ENCODE measurements at regions not wholly inside any gene's neighbourhood (a gene's known extent, or its start where the extent isn't known, plus 50 kb on each side); places are given as distances from the start of the nearest gene placed in this dataset.

DNA sequence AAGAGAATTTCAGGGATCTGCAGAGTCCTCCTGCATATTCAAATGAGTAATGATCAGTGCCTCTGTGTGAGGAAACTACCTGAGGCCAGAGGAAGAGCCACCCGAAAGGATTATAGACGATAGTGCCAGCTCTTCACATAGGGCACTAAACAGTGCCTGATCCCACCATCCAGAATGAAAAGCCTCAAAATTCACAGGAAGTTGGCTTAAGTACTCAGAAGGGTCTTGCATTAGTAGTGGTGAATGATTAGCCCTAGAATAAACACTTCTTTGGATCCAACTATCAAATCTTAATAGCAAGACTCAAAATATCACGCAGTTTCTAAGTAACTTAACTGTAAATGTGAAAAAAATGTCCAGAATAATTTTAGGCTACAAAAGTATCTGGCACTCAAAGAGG, 324.4 kb downstream of the ZNF674 start:
- Histone ChIP-seq H3K27ac (ENCODE audit: low read depth, low read length) (no peak overlapping the region), H3K27me3 (ENCODE audit: insufficient read depth, low read length) (peaks cover 17% of the 10 kb centered on the region), H3K4me3 (ENCODE audit: insufficient read depth, low read length) (no peak overlapping the region), H3K9me3 (ENCODE audit: low read depth, low read length) (no peaks in the 10 kb centered on the region), H3K79me2 (ENCODE audit: insufficient read depth, low read length) (no peaks in the 10 kb centered on the region), H4K20me1 (ENCODE audit: insufficient read depth, low read length) (no peaks in the 10 kb centered on the region), H2AFZ (ENCODE audit: low read length) (no peak overlapping the region), H3K36me3 (ENCODE audit: insufficient read depth, low read length) (no peaks in the 10 kb centered on the region), H3K4me2 (ENCODE audit: insufficient read depth, low read length) (no peak overlapping the region), H3K4me1 (ENCODE audit: insufficient read depth, low read length) (no peaks in the 10 kb centered on the region)
- TF ChIP-seq, protein P1, sequence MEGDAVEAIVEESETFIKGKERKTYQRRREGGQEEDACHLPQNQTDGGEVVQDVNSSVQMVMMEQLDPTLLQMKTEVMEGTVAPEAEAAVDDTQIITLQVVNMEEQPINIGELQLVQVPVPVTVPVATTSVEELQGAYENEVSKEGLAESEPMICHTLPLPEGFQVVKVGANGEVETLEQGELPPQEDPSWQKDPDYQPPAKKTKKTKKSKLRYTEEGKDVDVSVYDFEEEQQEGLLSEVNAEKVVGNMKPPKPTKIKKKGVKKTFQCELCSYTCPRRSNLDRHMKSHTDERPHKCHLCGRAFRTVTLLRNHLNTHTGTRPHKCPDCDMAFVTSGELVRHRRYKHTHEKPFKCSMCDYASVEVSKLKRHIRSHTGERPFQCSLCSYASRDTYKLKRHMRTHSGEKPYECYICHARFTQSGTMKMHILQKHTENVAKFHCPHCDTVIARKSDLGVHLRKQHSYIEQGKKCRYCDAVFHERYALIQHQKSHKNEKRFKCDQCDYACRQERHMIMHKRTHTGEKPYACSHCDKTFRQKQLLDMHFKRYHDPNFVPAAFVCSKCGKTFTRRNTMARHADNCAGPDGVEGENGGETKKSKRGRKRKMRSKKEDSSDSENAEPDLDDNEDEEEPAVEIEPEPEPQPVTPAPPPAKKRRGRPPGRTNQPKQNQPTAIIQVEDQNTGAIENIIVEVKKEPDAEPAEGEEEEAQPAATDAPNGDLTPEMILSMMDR (IDR thresholded peaks at IDR 0.05; ENCODE audit: extremely low read depth, low read depth, low read length) = no peak
- DNase-seq (ENCODE audit: insufficient read length, low spot score, missing footprints) = no peak

- Histone ChIP-seq H3K79me2 (ENCODE audit: insufficient read depth, low read length) (no peaks in the 10 kb centered on the region), H3K9me3 (ENCODE audit: low read depth, low read length) (no peaks in the 10 kb centered on the region)
Measured at GRCh38 chrX:46218373-46218772, 326.8 kb downstream of the ZNF674 start.

DNA sequence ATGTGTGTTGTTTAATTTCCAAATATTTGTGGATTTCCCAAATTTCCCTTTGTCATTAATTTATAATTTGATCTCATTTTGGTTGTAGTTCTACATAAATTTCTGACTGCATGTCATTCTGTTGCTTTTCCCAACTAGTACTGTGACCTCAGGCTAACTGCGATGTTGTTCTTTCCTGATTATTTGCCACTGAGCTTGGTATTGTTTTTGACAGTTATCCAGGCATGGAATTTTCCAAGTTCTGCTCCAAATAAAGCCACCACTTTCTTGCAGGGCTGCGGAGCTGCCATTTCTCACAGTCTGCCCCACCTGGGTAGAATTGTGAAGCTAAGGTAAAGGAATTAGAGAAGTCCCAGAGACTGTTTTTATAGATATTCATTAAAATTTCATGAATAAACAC, 328.8 kb downstream of the ZNF674 start:
- Histone ChIP-seq H3K9me3 (ENCODE audit: low read depth, low read length) (no peaks in the 10 kb centered on the region), H4K20me1 (ENCODE audit: insufficient read depth, low read length) (no peaks in the 10 kb centered on the region), H2AFZ (ENCODE audit: low read length) (no peak overlapping the region), H3K4me2 (ENCODE audit: insufficient read depth, low read length) (no peak overlapping the region), H3K4me1 (ENCODE audit: insufficient read depth, low read length) (no peaks in the 10 kb centered on the region), H3K79me2 (ENCODE audit: insufficient read depth, low read length) (no peaks in the 10 kb centered on the region), H3K4me3 (ENCODE audit: insufficient read depth, low read length) (no peak overlapping the region), H3K27ac (ENCODE audit: low read depth, low read length) (no peak overlapping the region), H3K27me3 (ENCODE audit: insufficient read depth, low read length) (peaks cover 25% of the 10 kb centered on the region), H3K36me3 (ENCODE audit: insufficient read depth, low read length) (no peaks in the 10 kb centered on the region)
- peak; percentile 39 for DNase-seq (ENCODE audit: insufficient read length, low spot score, missing footprints)
- TF ChIP-seq, protein P1 (IDR thresholded peaks at IDR 0.05; ENCODE audit: extremely low read depth, low read depth, low read length) = no peak

More at GRCh38 chrX:46218373-46218772, 326.8 kb downstream of the ZNF674 start:
- Histone ChIP-seq H3K4me3 (ENCODE audit: insufficient read depth, low read length) (no peak overlapping the region), H3K27me3 (ENCODE audit: insufficient read depth, low read length) (peaks cover 25% of the 10 kb centered on the region), H4K20me1 (ENCODE audit: insufficient read depth, low read length) (no peaks in the 10 kb centered on the region), H3K4me2 (ENCODE audit: insufficient read depth, low read length) (no peak overlapping the region), H3K36me3 (ENCODE audit: insufficient read depth, low read length) (no peaks in the 10 kb centered on the region), H3K4me1 (ENCODE audit: insufficient read depth, low read length) (no peaks in the 10 kb centered on the region), H3K27ac (ENCODE audit: low read depth, low read length) (no peak overlapping the region), H2AFZ (ENCODE audit: low read length) (no peak overlapping the region)
- TF ChIP-seq, protein P1 (IDR thresholded peaks at IDR 0.05; ENCODE audit: extremely low read depth, low read depth, low read length) = no peak
- DNase-seq (ENCODE audit: insufficient read length, low spot score, missing footprints) = no peak

DNA sequence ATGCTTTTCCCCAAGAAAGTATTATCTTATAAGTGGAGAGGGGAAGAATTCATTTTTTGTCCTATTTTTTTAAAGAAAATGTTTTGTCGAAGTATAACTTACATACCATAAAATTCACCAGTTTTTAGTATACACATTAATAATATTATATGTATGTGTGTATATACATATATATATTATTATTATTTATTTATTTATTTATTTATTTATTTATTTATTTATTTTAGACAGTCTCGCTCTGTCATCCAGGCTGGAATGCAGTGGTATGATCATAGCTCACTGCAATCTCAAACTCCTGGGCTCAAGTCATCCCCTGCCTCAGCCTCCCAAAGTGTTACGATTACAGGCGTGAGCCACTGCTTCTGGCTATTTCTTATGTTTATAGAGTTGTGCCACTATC, 334.1 kb downstream of the ZNF674 start:
- H2AFZ ChIP-seq (ENCODE audit: low read length) = no peak overlapping the region
- no peaks in the 10 kb centered on the region for H4K20me1 ChIP-seq (ENCODE audit: insufficient read depth, low read length)
- no peaks in the 10 kb centered on the region for H3K9me3 ChIP-seq (ENCODE audit: low read depth, low read length)
- no peak for DNase-seq (ENCODE audit: insufficient read length, low spot score, missing footprints)
- H3K27me3 ChIP-seq (ENCODE audit: insufficient read depth, low read length) = peaks cover 8% of the 10 kb centered on the region
- H3K4me3 ChIP-seq (ENCODE audit: insufficient read depth, low read length) = no peak overlapping the region
- no peaks in the 10 kb centered on the region for H3K36me3 ChIP-seq (ENCODE audit: insufficient read depth, low read length)
- TF ChIP-seq, protein P1 (IDR thresholded peaks at IDR 0.05; ENCODE audit: extremely low read depth, low read depth, low read length) = no peak
- H3K27ac ChIP-seq (ENCODE audit: low read depth, low read length) = no peak overlapping the region
- no peak overlapping the region for H3K4me2 ChIP-seq (ENCODE audit: insufficient read depth, low read length)
- no peaks in the 10 kb centered on the region for H3K4me1 ChIP-seq (ENCODE audit: insufficient read depth, low read length)
- no peaks in the 10 kb centered on the region for H3K79me2 ChIP-seq (ENCODE audit: insufficient read depth, low read length)
